Endothelial cell (in vitro differentiated cells): ENCODE measurements at regions not wholly inside any gene's neighbourhood (a gene's known extent, or its start where the extent isn't known, plus 50 kb on each side); places are given as distances from the start of the nearest gene placed in this dataset.

ENCODE experiments used
- DNase-seq: peaks from one replicate; pipeline ENCODE4 v3.0.0; 2021; ENCODE audit warnings: low spot score
- H3K27ac Mint-ChIP-seq: one replicate; pipeline ENCODE4 v1.8.0; 2021; ENCODE audit warnings: mixed read lengths, inconsistent platforms; ENCODE audit not compliant: unreplicated experiment
- H3K27me3 Mint-ChIP-seq: one replicate; pipeline ENCODE4 v1.8.0; 2021; ENCODE audit warnings: mild to moderate bottlenecking, moderate library complexity, mixed read lengths, inconsistent platforms; ENCODE audit not compliant: unreplicated experiment
- H3K36me3 Mint-ChIP-seq: one replicate; pipeline ENCODE4 v1.8.0; 2021; ENCODE audit warnings: mild to moderate bottlenecking, low read depth, mixed read lengths, inconsistent platforms; ENCODE audit not compliant: unreplicated experiment
- H3K4me1 Mint-ChIP-seq: one replicate; pipeline ENCODE4 v1.8.0; 2021; ENCODE audit warnings: mild to moderate bottlenecking, mixed read lengths, inconsistent platforms; ENCODE audit not compliant: unreplicated experiment
- H3K4me3 Mint-ChIP-seq: one replicate; pipeline ENCODE4 v1.8.0; 2021; ENCODE audit warnings: mild to moderate bottlenecking, mixed read lengths, inconsistent platforms; ENCODE audit not compliant: unreplicated experiment
- H3K9me3 Mint-ChIP-seq: one replicate; pipeline ENCODE4 v1.8.0; 2021; ENCODE audit warnings: mixed read lengths, inconsistent platforms; ENCODE audit not compliant: unreplicated experiment
- CTCF ChIP-seq: fragments of 200-600 bp; sonication (generic); IDR thresholded peaks from one replicate; pipeline ENCODE4 v1.5.0; 2021; ENCODE audit warnings: antibody characterized with exemption; ENCODE audit not compliant: unreplicated experiment

DNA sequence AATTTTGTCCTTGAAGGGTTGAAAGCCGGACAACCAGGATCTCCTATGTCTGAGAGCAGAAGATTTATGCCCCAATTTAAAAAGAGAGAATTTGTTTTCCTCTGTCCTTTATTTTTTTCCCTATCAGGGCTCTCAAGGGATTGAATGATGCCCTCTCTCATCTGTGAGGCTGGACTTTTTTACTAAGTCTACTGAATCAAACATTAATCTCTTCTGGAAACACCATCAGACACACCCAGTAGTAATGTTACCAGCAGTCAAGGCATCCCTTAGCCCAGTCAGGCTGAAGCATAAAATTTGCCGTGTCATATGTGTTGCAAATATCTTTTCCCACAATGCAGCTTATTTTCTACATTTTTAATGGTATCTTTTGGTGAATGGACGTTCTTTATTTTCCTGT, 1497.9 kb downstream of the MAT2B start:
- H3K27me3 Mint-ChIP-seq: no peaks in the 10 kb centered on the region
- H3K36me3 Mint-ChIP-seq: no peaks in the 10 kb centered on the region
- TF ChIP-seq CTCF: no peak
- H3K4me1 Mint-ChIP-seq: peaks cover 3% of the 10 kb centered on the region
- no peaks in the 10 kb centered on the region for H3K9me3 Mint-ChIP-seq
- no peak for DNase-seq
- H3K4me3 Mint-ChIP-seq: no peak overlapping the region
- no peak overlapping the region for H3K27ac Mint-ChIP-seq

DNA sequence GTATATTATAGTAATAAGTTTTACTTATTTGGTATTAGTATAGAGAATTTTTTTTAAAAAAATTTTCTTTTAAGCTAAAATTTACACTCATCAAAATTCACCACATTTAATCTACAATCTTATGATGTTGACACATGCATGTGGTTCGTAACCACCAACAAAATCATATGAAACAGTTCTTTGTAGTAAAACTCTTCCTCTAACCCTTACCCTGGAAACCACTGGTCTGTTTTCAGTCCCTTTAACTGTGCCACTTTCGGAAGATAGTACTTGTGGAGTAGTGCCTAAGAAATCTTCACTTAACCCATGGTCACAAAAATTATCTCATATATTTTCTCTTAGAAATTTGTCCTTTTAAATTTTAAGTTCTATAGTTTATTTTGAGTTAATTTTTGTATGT, 1498.8 kb downstream of the MAT2B start:
- H3K36me3 Mint-ChIP-seq: no peaks in the 10 kb centered on the region
- no peaks in the 10 kb centered on the region for H3K27me3 Mint-ChIP-seq
- no peaks in the 10 kb centered on the region for H3K4me1 Mint-ChIP-seq
- DNase-seq: no peak
- H3K4me3 Mint-ChIP-seq: no peak overlapping the region
- no peaks in the 10 kb centered on the region for H3K9me3 Mint-ChIP-seq
- no peak overlapping the region for H3K27ac Mint-ChIP-seq
- no peak for TF ChIP-seq CTCF

- no peak overlapping the region for H3K4me3 Mint-ChIP-seq
- H3K27me3 Mint-ChIP-seq: no peaks in the 10 kb centered on the region
- H3K4me1 Mint-ChIP-seq: no peaks in the 10 kb centered on the region
These were observed 1509.0 kb downstream of the MAT2B start for GRCh38 chr5:165014439-165014838.

DNA sequence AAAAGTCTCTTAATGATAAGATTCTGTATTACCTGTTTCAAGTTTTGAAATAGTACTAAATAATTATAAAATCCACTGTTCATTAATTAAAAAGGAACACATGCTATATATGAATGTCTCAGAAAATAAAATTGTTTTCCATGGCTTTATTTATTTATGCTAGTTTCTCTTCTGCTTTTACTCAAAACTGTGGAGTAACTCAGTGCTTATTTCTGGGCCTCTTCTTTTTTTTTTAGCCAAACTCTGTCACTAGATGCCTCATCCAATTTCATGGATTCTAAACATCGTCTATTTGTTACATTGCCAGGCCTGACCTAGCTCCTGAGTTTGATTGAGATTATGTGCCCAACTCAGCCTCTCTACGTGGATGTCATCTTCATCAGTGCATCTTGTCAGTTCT, 1509.7 kb downstream of the MAT2B start:
- Mint-ChIP-seq H3K9me3 (no peaks in the 10 kb centered on the region), H3K4me1 (no peaks in the 10 kb centered on the region), H3K4me3 (no peak overlapping the region), H3K27me3 (no peaks in the 10 kb centered on the region), H3K27ac (no peak overlapping the region), H3K36me3 (no peaks in the 10 kb centered on the region)
- no peak for DNase-seq
- no peak for TF ChIP-seq CTCF

More at GRCh38 chr5:165014439-165014838, 1509.0 kb downstream of the MAT2B start:
- H3K36me3 Mint-ChIP-seq: no peaks in the 10 kb centered on the region
- DNase-seq: no peak
- H3K9me3 Mint-ChIP-seq: no peaks in the 10 kb centered on the region
- no peak for TF ChIP-seq CTCF
- no peak overlapping the region for H3K27ac Mint-ChIP-seq

GRCh38 chr5:165015547-165015946, 1510.1 kb downstream of the MAT2B start:
- no peak for DNase-seq
- Mint-ChIP-seq H3K36me3 (no peaks in the 10 kb centered on the region), H3K27me3 (no peaks in the 10 kb centered on the region), H3K4me3 (no peak overlapping the region), H3K4me1 (no peaks in the 10 kb centered on the region), H3K9me3 (no peaks in the 10 kb centered on the region), H3K27ac (no peak overlapping the region)
- TF ChIP-seq CTCF: no peak
